PC-9 (cell line): ENCODE measurements at regions not wholly inside any gene's neighbourhood (a gene's known extent, or its start where the extent isn't known, plus 50 kb on each side); places are given as distances from the start of the nearest gene placed in this dataset.

Experiments used
- EZH2 ChIP-seq: fragments of 200-600 bp; sonication (generic); IDR thresholded peaks from 2 replicates; pipeline ENCODE4 v1.8.0; 2017; ENCODE audit warnings: antibody characterized with exemption, low read depth
- TF ChIP-seq, protein P1 (sequence below): fragments of 200-600 bp; sonication (generic); conservative IDR thresholded peaks from 2 replicates; pipeline ENCODE4 v1.6.1; 2017; ENCODE audit warnings: mixed run types, antibody characterized with exemption, mild to moderate bottlenecking, moderate library complexity

DNA sequence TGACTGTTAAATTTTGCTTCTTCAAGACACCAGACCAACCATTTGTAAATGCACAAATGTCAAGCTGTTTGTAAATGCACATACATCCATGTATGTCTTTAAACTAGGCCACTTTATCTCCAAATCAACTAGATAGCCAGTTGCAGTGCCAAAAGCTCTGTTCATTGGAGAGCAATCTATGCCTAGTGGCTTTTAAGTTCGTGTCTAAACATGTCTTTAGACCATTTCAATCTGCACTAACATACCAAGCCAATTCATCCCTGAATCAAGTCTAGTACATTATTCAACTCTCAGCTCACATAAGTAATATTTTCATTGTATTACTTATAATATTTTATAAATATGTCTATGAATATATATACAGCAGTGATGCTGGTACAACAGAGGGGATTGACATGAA, 985.9 kb downstream of the CDH18 start:
- TF ChIP-seq, protein P1, sequence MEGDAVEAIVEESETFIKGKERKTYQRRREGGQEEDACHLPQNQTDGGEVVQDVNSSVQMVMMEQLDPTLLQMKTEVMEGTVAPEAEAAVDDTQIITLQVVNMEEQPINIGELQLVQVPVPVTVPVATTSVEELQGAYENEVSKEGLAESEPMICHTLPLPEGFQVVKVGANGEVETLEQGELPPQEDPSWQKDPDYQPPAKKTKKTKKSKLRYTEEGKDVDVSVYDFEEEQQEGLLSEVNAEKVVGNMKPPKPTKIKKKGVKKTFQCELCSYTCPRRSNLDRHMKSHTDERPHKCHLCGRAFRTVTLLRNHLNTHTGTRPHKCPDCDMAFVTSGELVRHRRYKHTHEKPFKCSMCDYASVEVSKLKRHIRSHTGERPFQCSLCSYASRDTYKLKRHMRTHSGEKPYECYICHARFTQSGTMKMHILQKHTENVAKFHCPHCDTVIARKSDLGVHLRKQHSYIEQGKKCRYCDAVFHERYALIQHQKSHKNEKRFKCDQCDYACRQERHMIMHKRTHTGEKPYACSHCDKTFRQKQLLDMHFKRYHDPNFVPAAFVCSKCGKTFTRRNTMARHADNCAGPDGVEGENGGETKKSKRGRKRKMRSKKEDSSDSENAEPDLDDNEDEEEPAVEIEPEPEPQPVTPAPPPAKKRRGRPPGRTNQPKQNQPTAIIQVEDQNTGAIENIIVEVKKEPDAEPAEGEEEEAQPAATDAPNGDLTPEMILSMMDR = no peak
- TF ChIP-seq EZH2 = no peak
